ENCODE measurements at regions not wholly inside any gene's neighbourhood (a gene's known extent, or its start where the extent isn't known, plus 50 kb on each side); places are given as distances from the start of the nearest gene placed in this dataset.

- no peak for DNase-seq
These were observed 54.7 kb upstream of the CRHR1 start for GRCh38 chr17:45729294-45729907.

- no peak for DNase-seq
These were observed 53.9 kb upstream of the CRHR1 start for GRCh38 chr17:45730192-45730591.

- no peak for DNase-seq
These were observed 52.7 kb upstream of the CRHR1 start for GRCh38 chr17:45731459-45731858.

- DNase-seq = no peak
These were observed 51.1 kb upstream of the CRHR1 start for GRCh38 chr17:45732926-45733505.

GRCh38 chr17:45733781-45734180 lies 50.3 kb upstream of the CRHR1 start:
- no peak for DNase-seq

All from GOT3 (cell line).